ENCODE measurements at regions not wholly inside any gene's neighbourhood (a gene's known extent, or its start where the extent isn't known, plus 50 kb on each side); places are given as distances from the start of the nearest gene placed in this dataset.

DNA sequence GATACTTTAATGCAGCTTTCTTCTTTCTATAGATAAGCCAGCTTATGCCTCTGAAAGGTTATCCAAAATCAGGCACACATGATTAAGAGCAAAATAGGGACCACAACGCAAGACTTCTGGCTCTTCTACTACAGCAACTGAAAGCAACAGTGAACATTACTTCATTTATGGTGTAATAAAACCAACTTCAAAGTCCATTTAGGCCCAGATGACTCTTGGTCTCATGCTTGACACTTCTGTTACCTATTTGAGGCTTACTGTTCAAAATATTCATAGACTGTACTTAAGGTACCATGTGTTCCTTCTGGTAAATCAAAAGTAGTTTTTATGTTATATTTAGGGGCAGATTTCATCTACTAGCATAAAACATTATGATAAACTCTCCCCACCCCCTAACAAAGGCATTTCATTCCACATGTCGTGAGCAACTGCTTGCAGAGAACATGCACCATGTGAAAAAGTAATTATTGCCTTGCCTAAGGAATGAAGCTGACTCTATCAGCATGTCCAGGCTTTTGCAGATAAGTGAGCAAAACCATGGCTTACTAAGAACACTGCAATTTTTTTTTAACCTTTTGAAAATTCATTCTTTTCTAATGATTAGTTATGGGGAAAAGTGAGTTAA, 154.9 kb upstream of the ITGB1 start:
- TF ChIP-seq POLR2A (IDR thresholded peaks at IDR 0.05; ENCODE audit: low read depth, low read length) (no peak), EZH2 (IDR thresholded peaks at IDR 0.05; ENCODE audit: borderline replicate concordance, low read depth, low read length, severe bottlenecking) (no peak), CTCF (IDR thresholded peaks at IDR 0.05; ENCODE audit: extremely low read depth in 1 of 2, insufficient read depth in 1 of 2, low read depth in 1 of 2, low read length in 2 of 2) (no peak), POLR2AphosphoS5 (IDR thresholded peaks at IDR 0.05; ENCODE audit: insufficient read depth, low read depth, low read length) (no peak), MYC (IDR thresholded peaks at IDR 0.05; ENCODE audit: low read depth, low read length) (no peak), FOS (IDR thresholded peaks at IDR 0.05; ENCODE audit: borderline replicate concordance, insufficient read depth, low read length) (no peak), JUN (IDR thresholded peaks at IDR 0.05; ENCODE audit: borderline replicate concordance, insufficient read depth, insufficient read length, low read depth) (no peak)

Data from endothelial cell of umbilical vein (primary cell).